ENCODE measurements at regions not wholly inside any gene's neighbourhood (a gene's known extent, or its start where the extent isn't known, plus 50 kb on each side); places are given as distances from the start of the nearest gene placed in this dataset.

DNA sequence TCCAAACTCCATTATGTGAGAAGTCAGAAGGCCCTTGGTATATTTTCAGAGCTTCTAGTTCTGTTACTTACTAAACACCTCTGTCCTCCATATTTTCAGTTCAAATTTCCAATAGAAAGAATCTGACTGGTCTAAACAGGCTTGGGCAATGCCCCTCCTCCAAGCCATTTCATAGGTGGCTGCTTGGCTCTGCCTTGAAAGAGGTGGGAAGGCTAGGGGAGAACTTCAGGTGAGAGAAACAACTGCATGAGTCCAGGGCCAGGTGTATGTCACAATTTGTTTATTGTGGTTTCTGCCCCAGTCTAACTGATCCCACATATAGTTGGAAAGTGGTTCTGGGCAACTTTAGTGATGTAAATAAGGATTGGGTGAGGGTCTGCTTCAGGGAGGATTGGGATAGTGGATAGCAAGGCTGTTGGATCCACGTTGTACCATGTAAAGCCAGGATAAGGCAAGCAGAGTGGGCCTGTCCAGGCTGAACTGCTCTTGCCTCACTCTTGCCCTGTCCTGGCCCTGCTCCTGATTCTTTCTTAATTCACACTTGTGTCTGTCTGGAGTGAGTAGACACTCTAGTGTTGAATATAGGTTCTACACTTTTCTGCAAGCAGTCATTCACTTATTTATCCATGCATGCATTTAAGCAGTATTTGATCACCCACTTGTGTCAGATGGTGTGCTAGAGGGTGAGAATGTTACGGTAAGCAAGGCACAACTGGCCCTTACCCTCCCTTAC is 67.5 kb upstream of the COMTD1 start:
- H3K36me3 Mint-ChIP-seq: peaks cover 25% of the 10 kb centered on the region
- TF ChIP-seq, protein P1, sequence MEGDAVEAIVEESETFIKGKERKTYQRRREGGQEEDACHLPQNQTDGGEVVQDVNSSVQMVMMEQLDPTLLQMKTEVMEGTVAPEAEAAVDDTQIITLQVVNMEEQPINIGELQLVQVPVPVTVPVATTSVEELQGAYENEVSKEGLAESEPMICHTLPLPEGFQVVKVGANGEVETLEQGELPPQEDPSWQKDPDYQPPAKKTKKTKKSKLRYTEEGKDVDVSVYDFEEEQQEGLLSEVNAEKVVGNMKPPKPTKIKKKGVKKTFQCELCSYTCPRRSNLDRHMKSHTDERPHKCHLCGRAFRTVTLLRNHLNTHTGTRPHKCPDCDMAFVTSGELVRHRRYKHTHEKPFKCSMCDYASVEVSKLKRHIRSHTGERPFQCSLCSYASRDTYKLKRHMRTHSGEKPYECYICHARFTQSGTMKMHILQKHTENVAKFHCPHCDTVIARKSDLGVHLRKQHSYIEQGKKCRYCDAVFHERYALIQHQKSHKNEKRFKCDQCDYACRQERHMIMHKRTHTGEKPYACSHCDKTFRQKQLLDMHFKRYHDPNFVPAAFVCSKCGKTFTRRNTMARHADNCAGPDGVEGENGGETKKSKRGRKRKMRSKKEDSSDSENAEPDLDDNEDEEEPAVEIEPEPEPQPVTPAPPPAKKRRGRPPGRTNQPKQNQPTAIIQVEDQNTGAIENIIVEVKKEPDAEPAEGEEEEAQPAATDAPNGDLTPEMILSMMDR (IDR thresholded peaks at IDR 0.05; ENCODE audit: unreplicated experiment): no peak
- DNase-seq (ENCODE audit: low spot score in 2 of 2, unreplicated experiment in 2 of 2): no peak
- H3K9me3 Mint-ChIP-seq: peaks cover 57% of the 10 kb centered on the region
- peaks cover under 1% of the 10 kb centered on the region for H3K27me3 Mint-ChIP-seq (ENCODE audit: low read depth)
- H3K4me1 Mint-ChIP-seq: no peaks in the 10 kb centered on the region
- H3K27ac Mint-ChIP-seq: no peak overlapping the region
- no peak overlapping the region for H3K4me3 Mint-ChIP-seq

DNA sequence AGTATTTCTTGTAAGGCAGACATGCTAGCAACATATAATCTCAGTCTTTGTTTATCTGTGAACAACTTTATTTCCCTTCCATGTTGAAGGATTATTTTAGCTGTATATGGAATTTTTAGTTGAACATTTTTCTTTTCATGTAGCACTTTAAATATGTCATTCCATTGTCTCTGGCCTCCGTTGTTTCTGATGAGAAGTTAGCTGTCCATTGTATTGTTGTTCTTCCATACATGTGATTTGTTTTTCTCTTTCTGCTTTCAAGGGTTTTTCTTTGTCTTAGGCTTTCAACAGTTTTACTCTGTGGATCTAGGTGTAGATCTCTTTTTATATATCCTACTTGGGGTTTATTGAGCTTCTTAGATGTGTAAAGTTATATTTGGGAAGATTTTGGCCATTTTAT is 66.3 kb upstream of the COMTD1 start:
- Mint-ChIP-seq H3K27ac (no peak overlapping the region), H3K9me3 (peaks cover 46% of the 10 kb centered on the region), H3K36me3 (peaks cover 20% of the 10 kb centered on the region), H3K27me3 (ENCODE audit: low read depth) (no peaks in the 10 kb centered on the region), H3K4me3 (no peak overlapping the region), H3K4me1 (no peaks in the 10 kb centered on the region)
- TF ChIP-seq, protein P1 (IDR thresholded peaks at IDR 0.05; ENCODE audit: unreplicated experiment): no peak
- no peak for DNase-seq (ENCODE audit: low spot score in 2 of 2, unreplicated experiment in 2 of 2)

GRCh38 chr10:75297021-75297599 is 61.4 kb upstream of the COMTD1 start:
- Mint-ChIP-seq H3K36me3 (peaks cover 7% of the 10 kb centered on the region), H3K27ac (no peak overlapping the region), H3K4me3 (no peak overlapping the region), H3K4me1 (peaks cover 13% of the 10 kb centered on the region), H3K27me3 (ENCODE audit: low read depth) (peaks cover 2% of the 10 kb centered on the region), H3K9me3 (peaks cover 6% of the 10 kb centered on the region)
- DNase-seq (ENCODE audit: low spot score in 2 of 2, unreplicated experiment in 2 of 2): no peak
- TF ChIP-seq, protein P1 (IDR thresholded peaks at IDR 0.05; ENCODE audit: unreplicated experiment): no peak

DNA sequence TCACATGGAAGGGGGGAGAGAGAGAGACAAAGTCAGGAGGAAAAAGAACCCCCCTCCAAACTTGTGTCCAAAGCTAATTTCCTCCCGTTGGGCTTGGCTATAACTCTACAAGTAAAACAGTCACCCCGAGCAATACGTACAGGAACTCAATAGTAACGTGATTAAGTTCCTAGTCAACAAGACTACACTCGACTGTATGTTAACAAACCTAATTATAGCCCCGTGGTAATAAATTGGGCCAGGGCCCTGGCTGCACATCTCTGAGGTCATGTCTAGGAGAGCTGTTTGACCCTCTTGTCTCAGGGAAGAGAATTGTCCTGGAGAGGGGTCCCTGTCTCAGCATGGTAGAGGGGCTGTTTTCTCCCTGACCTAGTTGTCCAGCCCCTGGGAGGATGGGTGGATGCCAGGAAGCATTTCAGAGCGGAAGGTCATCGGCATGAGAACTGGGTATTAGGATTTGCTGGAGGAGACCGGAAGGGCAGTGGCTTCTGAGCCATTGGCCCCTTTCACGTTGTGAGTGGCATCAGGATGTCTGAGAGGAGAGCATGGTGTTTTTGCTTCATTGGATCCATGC is 60.2 kb upstream of the COMTD1 start:
- DNase-seq (ENCODE audit: low spot score in 2 of 2, unreplicated experiment in 2 of 2): no peak
- Mint-ChIP-seq H3K27me3 (ENCODE audit: low read depth) (peaks cover 10% of the 10 kb centered on the region), H3K4me1 (peaks cover 13% of the 10 kb centered on the region), H3K27ac (no peak overlapping the region), H3K4me3 (no peak overlapping the region), H3K36me3 (peaks cover 4% of the 10 kb centered on the region), H3K9me3 (peaks cover 1% of the 10 kb centered on the region)
- TF ChIP-seq, protein P1 (IDR thresholded peaks at IDR 0.05; ENCODE audit: unreplicated experiment): no peak

- H3K36me3 Mint-ChIP-seq: peaks cover 2% of the 10 kb centered on the region
- TF ChIP-seq, protein P1 (IDR thresholded peaks at IDR 0.05; ENCODE audit: unreplicated experiment): no peak
- peak overlapping the region; percentile 55 for H3K4me3 Mint-ChIP-seq
- DNase-seq (ENCODE audit: low spot score in 2 of 2, unreplicated experiment in 2 of 2): peak; percentile 74 to 86
- H3K4me1 Mint-ChIP-seq: peaks cover 13% of the 10 kb centered on the region
- peak overlapping the region; percentile 75 for H3K27ac Mint-ChIP-seq
- peaks cover 18% of the 10 kb centered on the region for H3K27me3 Mint-ChIP-seq (ENCODE audit: low read depth)
- peaks cover 6% of the 10 kb centered on the region for H3K9me3 Mint-ChIP-seq
Measured at GRCh38 chr10:75294866-75295701, 59.3 kb upstream of the COMTD1 start.

Data from mesothelial cell of epicardium (in vitro differentiated cells).